A172 (cell line): ENCODE measurements at regions not wholly inside any gene's neighbourhood (a gene's known extent, or its start where the extent isn't known, plus 50 kb on each side); places are given as distances from the start of the nearest gene placed in this dataset.
A peak's percentile ranks its signal among the peaks of the same experiment; 100 is the strongest.

ENCODE experiments used
- DNase-seq: peaks from one replicate; pipeline ENCODE4 v3.0.0-alpha.2; 2015; ENCODE audit warnings: low spot score

- no peak for DNase-seq
These were observed 275.5 kb upstream of the TMEM161B start for GRCh38 chr5:88544136-88544645.

DNA sequence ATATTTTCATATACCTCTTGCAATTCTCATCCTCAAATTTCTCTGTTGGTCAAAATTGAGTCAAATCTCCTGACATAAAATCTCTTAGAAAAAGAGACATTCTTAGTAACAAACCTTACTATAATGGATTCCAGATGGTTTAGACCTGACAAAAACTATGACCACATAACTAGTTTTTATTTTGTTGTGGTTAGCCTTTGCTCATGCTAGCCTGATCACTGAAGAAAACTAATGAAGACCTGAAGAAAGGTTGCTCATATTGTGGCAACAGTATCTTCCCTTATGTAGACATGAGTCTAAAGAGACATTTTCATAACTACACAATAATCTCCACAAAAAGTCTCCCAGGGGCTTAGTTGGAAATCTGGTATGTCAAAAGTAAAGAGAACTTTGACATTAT lies 274.1 kb upstream of the TMEM161B start:
- DNase-seq = no peak

DNA sequence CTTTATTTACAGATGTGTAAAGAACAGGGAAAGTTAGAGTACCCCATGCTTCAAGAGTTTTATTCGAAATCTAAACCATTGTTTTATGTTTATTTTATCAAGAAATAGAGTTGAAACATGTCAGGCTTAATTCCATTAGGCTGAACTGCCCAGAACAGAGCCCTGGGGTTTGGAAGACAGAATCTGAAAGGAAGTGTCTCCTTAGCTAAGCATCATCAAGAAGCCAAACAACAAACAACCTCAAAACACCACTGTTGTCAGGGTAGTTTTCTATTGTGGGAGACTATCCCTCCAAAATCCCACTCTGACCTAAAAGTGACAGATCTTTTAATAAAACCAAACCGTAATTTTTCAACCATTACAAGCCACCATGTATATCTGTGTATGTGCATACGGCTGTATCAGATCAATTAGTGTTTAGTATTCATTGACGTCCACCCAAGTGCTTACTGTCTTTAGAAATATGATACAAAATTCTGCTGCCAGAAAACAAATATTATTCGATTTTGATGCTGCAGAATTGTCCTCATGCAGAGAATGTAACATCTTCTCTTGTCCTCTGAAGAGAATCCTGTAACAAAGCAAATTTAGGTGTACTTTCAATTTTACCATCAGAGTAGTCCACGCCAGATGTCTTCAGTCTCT lies 271.9 kb upstream of the TMEM161B start:
- no peak for DNase-seq

DNA sequence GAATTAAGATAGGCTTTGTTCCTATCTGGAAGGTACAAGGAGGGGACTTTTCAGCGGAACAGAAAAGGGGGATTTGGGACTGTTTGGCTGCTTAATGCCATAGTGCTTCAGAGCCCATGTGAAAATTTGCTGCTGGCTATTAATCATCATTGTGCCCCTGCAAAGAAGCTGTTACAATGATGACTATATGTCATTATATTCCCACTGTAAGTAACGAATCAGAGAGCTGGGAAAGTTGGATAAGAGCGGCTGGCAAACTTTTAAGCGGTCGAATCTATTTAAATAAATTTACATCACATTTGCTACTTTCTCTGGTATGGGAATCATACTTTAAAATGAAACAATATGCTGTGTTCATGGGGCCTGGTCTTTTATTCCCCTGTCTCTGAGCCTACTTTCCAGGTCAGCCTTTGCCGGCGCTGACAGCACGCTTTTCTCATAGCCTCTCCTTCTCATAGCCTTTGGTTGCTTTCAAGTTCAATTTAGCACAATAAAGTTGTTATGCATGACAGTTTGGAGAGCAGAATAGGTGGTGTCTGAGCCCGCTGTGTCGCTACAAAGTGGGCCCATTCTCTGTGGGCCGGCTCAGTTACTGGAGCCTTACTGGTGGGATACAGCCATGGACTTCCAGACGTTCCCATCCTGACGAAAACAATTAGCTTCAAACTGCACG lies 271.2 kb upstream of the TMEM161B start:
- no peak for DNase-seq

DNA sequence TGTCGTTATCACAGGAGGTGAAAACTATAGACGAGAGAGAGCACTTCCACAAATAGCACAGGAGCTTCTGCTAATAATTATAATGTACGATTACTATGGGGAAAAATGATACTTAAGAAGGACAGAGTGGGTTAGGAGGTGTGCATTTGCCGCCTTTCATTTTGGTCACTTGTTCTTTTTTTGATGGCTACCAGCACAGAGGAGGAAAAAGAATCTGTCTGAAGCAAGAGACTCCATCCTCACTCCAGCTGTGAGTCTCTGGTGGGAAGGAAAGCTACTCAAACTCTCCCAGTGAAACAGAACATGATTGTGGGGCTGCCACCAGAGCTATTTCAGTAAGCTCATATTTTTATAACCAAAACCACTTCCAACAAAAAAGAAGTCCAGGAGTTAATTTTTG lies 270.4 kb upstream of the TMEM161B start:
- DNase-seq = no peak

GRCh38 chr5:88536146-88536545 lies 267.5 kb upstream of the TMEM161B start:
- peak; percentile 25 for DNase-seq

GRCh38 chr5:88524941-88525340 lies 256.3 kb upstream of the TMEM161B start:
- no peak for DNase-seq

- no peak for DNase-seq
These were observed 250.4 kb upstream of the TMEM161B start for GRCh38 chr5:88519066-88519465.

DNA sequence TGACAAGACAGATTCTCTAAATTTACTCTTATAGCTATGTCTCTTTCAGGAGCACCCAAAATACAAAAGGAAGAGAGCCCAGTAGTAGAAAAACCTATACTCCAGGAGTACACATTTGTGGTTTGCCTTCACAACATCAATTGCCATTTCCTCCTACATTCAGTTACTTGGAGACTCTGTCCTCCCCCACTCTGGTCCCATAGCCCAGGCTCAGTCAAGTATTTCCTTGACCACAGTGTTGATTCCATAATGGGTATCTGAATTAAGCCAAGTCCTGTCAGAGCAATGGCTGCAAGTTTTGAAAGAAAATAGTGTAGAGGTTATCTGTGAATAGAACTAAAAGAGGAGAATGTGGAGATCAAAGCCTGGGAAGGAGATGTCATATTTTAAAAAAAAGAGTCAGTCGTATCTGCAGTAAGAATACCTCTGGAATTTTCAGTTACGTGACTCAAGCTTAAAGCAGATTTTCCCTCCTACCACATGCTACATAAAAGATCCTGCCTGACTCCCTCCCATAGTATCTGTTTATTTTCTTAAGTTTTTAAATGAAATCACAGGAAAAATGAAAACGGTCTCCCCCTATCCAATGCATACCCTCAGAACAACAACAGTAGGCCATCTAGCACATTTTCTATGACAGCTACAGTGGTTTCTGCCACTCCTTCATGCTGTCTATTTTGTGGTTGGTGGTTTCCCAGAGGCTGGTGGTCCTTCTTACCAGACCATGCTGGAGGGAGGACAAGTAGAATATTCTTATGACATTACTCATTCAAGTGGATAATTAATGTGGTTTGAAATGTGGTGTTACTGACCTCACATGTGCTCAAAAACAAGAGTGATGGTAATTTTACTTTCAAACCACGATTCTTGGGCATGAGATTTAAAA lies 249.7 kb upstream of the TMEM161B start:
- DNase-seq = peak; percentile 38

GRCh38 chr5:88515881-88516819 lies 247.5 kb upstream of the TMEM161B start:
- DNase-seq = no peak

- DNase-seq = no peak
These were observed 246.4 kb upstream of the TMEM161B start for GRCh38 chr5:88515068-88515467.

DNA sequence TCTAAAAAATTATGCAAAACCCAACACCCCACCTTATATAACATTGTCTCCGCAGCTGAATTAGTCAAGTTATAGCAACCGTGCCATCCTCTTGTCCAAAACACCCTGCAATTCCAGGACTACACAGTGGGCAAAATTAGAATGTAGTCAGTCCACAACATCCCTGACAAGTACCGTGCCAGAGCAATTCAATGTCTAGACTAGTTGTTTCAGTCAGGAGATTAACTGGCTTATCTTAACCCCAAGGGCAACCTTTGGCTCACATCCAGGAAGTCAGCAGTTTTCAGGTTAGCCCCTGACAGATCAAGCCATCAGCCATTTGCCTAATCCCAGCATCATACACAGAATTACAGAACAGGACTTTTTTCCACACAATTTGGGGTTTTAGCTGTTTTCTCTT lies 240.8 kb upstream of the TMEM161B start:
- DNase-seq = no peak

DNA sequence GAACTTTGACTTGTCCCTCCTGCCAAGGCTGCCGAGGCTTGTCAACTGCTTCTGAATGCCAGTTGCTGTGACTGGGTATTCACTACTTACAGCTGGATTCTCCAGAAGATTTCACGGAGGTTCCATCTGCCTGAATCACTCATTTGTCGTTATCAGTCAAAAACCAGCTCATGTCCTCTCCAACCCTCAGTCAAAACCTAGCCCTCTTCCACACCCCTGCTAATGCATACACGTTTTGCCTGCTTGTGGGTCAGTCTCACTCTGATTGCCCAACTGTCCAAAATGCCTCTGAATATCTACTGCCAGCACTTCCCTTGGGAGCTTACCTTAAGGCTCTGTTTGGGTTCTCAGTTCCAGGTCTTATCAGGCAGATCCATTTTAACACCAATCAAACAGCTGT lies 238.6 kb upstream of the TMEM161B start:
- no peak for DNase-seq

DNA sequence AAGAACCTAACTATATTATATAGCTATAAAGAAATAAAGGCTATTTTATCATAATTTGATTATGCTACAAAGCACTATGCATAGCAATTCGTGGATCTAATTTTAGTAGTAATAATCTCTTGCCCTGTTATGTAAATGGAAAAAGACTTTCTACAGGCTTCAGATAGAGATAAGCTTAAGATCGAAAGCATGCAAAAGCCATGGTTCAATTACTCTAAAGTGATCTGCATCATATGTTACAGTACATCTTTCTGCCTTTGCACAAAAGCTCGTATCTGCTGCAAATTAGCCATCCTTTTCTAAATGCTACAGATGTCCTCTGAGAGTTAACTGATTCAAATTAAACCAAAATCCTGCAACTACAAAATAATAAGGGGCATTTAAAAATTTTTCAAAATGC lies 234.8 kb upstream of the TMEM161B start:
- no peak for DNase-seq

DNA sequence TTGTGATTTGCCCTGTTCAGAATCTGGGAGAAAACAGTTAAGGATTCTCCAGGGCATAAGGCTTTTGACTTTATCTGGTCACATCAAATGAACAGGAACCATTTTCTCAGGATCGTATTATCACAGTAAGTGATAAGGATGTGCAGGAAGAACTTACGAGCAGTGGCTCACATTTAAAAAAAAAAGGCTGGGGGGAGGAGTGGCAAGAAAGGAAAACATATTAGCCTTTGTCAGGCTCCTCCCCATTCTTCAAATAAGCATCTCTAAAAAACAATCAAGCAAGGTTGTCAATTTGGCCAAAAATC lies 234.3 kb upstream of the TMEM161B start:
- peak; percentile 18 for DNase-seq

DNA sequence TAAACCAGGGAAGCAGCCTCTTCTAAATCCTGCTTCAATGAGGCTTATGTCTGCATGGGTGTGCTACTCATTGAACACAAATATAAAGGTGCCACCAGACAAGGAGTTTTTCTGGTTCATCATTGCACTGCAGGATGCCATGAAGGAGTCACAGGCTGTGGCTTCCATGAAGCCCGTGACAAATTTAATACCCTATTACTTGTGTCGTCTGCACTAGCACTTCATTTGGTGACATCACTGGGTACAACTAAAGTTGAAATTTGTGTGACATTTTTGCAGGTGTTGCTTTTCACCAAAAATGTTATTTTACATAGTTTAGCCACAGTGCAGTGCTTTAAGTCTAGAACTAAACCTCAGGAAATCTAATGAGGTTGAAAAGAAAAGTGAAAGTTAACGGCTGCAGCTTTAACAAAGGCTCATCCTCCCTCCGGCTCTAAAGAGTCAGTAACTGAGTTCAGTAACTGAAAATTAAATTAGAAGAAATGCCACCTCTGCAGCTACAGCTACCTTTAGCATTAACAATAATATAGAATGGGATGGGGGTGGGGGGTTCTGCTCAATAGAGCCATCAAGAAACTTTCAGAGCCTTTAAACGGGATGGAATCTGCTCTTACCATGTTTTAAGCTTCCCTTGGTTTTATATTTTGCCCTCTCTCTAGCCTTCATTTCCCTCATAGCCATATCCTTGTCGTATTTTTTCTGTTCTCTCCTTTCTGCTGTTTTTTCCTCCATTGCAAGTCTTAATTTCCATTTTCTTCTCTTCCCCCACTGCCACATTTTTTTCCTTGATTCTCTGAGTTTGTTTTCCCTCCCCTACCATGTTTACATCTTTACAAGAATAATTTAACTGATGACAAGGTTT lies 233.8 kb upstream of the TMEM161B start:
- peak; percentile 32 for DNase-seq

- DNase-seq = peak; percentile 27
These were observed 227.2 kb upstream of the TMEM161B start for GRCh38 chr5:88495810-88496209.

DNA sequence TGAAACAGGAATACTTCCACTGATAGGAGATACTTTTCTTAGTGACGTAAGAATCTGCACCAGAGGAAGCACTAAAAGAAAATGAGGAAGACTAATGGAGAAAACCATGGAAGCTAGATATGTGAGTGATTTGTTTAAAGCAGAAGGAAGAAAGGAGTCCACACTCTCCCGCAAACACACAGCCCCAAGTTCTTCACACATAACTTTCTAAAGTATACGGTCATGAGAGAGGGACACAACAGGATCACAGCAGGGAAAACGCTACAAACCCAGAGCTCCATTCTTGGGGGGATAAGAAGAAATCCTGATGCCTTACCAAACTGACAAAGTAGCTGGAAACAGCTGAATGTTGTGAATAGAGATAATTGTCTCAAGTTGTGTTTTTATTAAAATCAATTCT lies 222.2 kb upstream of the TMEM161B start:
- no peak for DNase-seq

- DNase-seq = no peak
These were observed 220.7 kb upstream of the TMEM161B start for GRCh38 chr5:88489364-88489763.

DNA sequence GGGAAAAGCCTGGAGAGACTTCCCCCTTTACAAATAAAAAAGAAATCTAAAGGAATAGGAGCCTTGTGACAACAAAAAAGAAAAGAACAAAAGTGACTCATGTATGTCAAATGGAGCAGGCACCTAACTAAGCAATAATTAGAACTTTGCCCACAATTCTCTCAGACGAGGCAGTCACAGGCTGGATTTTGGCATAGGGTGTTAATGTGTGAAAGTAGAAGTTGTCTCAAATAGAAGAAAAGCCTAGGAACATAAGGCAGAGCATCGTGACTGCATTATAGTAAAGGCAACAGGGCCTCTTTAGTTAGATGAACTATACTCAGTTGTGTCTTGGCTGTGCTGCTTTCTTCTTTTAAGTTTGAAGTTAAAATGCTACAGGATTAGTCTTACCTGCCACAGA lies 219.9 kb upstream of the TMEM161B start:
- DNase-seq = no peak

DNA sequence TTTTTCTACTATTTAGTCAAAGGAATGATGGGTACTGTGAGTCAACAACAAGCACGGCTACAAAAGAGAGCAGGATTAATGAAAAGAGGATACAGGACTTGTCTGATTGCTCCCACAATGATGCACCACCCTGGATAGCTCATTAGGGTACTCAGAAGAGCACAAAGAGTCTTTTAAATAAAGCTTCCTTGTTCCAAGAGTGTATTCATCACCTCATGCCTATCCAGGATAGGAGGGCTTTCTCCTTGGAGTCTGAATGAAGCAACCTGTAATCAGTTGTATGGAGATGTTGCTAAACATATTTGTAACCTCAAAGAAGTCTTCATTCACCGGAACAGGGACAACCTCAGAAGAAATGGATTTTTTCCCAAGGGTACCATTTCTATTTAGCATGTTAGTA lies 219.5 kb upstream of the TMEM161B start:
- no peak for DNase-seq
